IMR-90 (cell line): ENCODE measurements at regions not wholly inside any gene's neighbourhood (a gene's known extent, or its start where the extent isn't known, plus 50 kb on each side); places are given as distances from the start of the nearest gene placed in this dataset.

Experiments used
- ATAC-seq: fragments of 200-7000 bp; cut with Tn5 transposase; 2 replicates; pipeline ENCODE4 v1.9.1; 2020; ENCODE audit warnings: low read depth, mild to moderate bottlenecking, moderate library complexity
- BruUV-seq: library from RNA; stranded (reverse); fragments of 400-500 nt; replicated peaks from 2 replicates; lab custom pipeline; 2021; lab: Mats Ljungman, UMichigan
- CTCF ChIA-PET: fragments of 300-600 bp; formaldehyde crosslinking; extraction: SDS; loops from one replicate; lab custom pipeline; 2021; ENCODE audit warnings: antibody characterized with exemption; lab: Yijun Ruan, JAX
- POLR2A ChIA-PET: fragments of 300-600 bp; sonication (Branson Sonifier 250); formaldehyde crosslinking; loops from one replicate; lab custom pipeline; 2022; ENCODE audit warnings: antibody characterized with exemption; ENCODE audit not compliant: unreplicated experiment; lab: Charles Lee
- DNase-seq: peaks from one replicate; pipeline ENCODE4 v3.0.0; 2013
- H2AFZ ChIP-seq: replicated peaks from 2 replicates; pipeline ENCODE3; 2013; ENCODE audit warnings: low read length, mild to moderate bottlenecking; ENCODE audit not compliant: poor library complexity
- H2AK5ac ChIP-seq: 2 replicates; pipeline ENCODE4 v1.6.1; 2013; ENCODE audit warnings: low read depth, low read length, inconsistent platforms
- H2AK9ac ChIP-seq: replicated peaks from 2 replicates; pipeline ENCODE3; 2013; ENCODE audit warnings: mild to moderate bottlenecking, low read depth, low read length, moderate library complexity; ENCODE audit not compliant: poor library complexity
- H2BK120ac ChIP-seq: 2 replicates; pipeline ENCODE4 v1.6.1; 2013; ENCODE audit warnings: low read depth, low read length, inconsistent platforms
- H2BK15ac ChIP-seq: 3 replicates; pipeline ENCODE4 v1.6.1; 2013; ENCODE audit warnings: low read depth, low read length, inconsistent platforms
- H2BK20ac ChIP-seq: 2 replicates; pipeline ENCODE4 v1.6.1; 2013; ENCODE audit warnings: low read depth, mild to moderate bottlenecking, inconsistent platforms, low read length, moderate library complexity
- H2BK5ac ChIP-seq: 2 replicates; pipeline ENCODE4 v1.6.1; 2013; ENCODE audit warnings: mild to moderate bottlenecking, low read depth, low read length, inconsistent platforms; ENCODE audit not compliant: poor library complexity, severe bottlenecking
- H3K14ac ChIP-seq: replicated peaks from 2 replicates; pipeline ENCODE4 v1.6.1; 2013; ENCODE audit warnings: low read depth, low read length, inconsistent platforms
- H3K18ac ChIP-seq: 2 replicates; pipeline ENCODE4 v1.6.1; 2013; ENCODE audit warnings: low read depth, low read length, control low read depth
- H3K23ac ChIP-seq: 2 replicates; pipeline ENCODE4 v1.6.1; 2013; ENCODE audit warnings: low read depth, low read length, inconsistent platforms
- H3K27ac ChIP-seq: 2 replicates; pipeline ENCODE4 v1.5.1; 2013; ENCODE audit warnings: mild to moderate bottlenecking, control low read depth, low read length; ENCODE audit not compliant: insufficient read depth
- H3K27me3 ChIP-seq: 2 replicates; pipeline ENCODE4 v1.6.1; 2013; ENCODE audit warnings: low read length; ENCODE audit not compliant: control insufficient read depth, insufficient read depth
- H3K36me3 ChIP-seq: 2 replicates; pipeline ENCODE4 v1.6.1; 2013; ENCODE audit warnings: low read length, mixed read lengths; ENCODE audit not compliant: control insufficient read depth, insufficient read depth
- H3K4ac ChIP-seq: 2 replicates; pipeline ENCODE4 v1.6.1; 2013; ENCODE audit warnings: low read depth, low read length, inconsistent platforms
- H3K4me1 ChIP-seq: 2 replicates; pipeline ENCODE4 v1.6.1; 2013; ENCODE audit warnings: low read length, mixed read lengths; ENCODE audit not compliant: control insufficient read depth, insufficient read depth
- H3K4me2 ChIP-seq: 2 replicates; pipeline ENCODE4 v1.6.1; 2013; ENCODE audit warnings: low read depth, mild to moderate bottlenecking, control low read depth, low read length, moderate library complexity
- H3K4me3 ChIP-seq: 2 replicates; pipeline ENCODE4 v1.5.1; 2013; ENCODE audit warnings: low read depth, mild to moderate bottlenecking, control low read depth, low read length, moderate library complexity; ENCODE audit not compliant: insufficient read depth
- H3K56ac ChIP-seq: 2 replicates; pipeline ENCODE4 v1.6.1; 2013; ENCODE audit warnings: low read length, inconsistent platforms; ENCODE audit not compliant: insufficient read depth; ENCODE audit errors: extremely low read depth
- H3K79me1 ChIP-seq, 2 experiments: 2 replicates each; pipeline ENCODE4 v1.6.1; 2013; ENCODE audit warnings: low read length in 2 of 2, inconsistent platforms in 1 of 2, low read depth in 1 of 2
- H3K9ac ChIP-seq: 2 replicates; pipeline ENCODE4 v1.6.1; 2013; ENCODE audit warnings: low read depth, low read length, control low read depth
- H3K9me1 ChIP-seq: 2 replicates; pipeline ENCODE4 v1.6.1; 2013; ENCODE audit warnings: low read length, inconsistent platforms; ENCODE audit not compliant: insufficient read depth
- H3K9me3 ChIP-seq: 2 replicates; pipeline ENCODE4 v1.6.1; 2013; ENCODE audit warnings: low read length; ENCODE audit not compliant: control insufficient read depth, insufficient read depth
- H4K20me1 ChIP-seq: 2 replicates; pipeline ENCODE4 v1.6.1; 2013; ENCODE audit warnings: low read length, inconsistent platforms; ENCODE audit not compliant: insufficient read depth
- H4K5ac ChIP-seq: 2 replicates; pipeline ENCODE4 v1.6.1; 2013; ENCODE audit warnings: mild to moderate bottlenecking, low read depth, low read length, control low read depth
- H4K8ac ChIP-seq, 2 experiments: 2 replicates each; pipeline ENCODE4 v1.6.1; 2013; ENCODE audit warnings: low read depth in 2 of 2, low read length in 2 of 2, control low read depth in 1 of 2, inconsistent platforms in 1 of 2
- H4K91ac ChIP-seq: 2 replicates; pipeline ENCODE4 v1.6.1; 2013; ENCODE audit warnings: low read depth, low read length, inconsistent platforms; ENCODE audit not compliant: insufficient read depth
- CTCF ChIP-seq: conservative IDR thresholded peaks from 2 replicates; pipeline ENCODE4 v1.5.1; 2012; ENCODE audit warnings: mild to moderate bottlenecking, low read depth, low read length, improper control_type of control experiment
- FOS ChIP-seq: fragments of 150-350 bp; IDR thresholded peaks from 2 replicates; pipeline ENCODE4 v1.6.1; 2016; ENCODE audit warnings: low read depth, low read length
- MAFK ChIP-seq: IDR thresholded peaks from 2 replicates; pipeline ENCODE4 v1.6.1; 2012; ENCODE audit warnings: low read depth, low read length, improper control_type of control experiment
- MXI1 ChIP-seq: IDR thresholded peaks from 2 replicates; pipeline ENCODE4 v1.6.1; 2012; ENCODE audit warnings: low read depth, mild to moderate bottlenecking, low read length, moderate library complexity, borderline replicate concordance
- POLR2A ChIP-seq: IDR thresholded peaks from 2 replicates; pipeline ENCODE4 v1.6.1; 2012; ENCODE audit warnings: mild to moderate bottlenecking, low read depth, low read length
- SMC3 ChIP-seq: fragments of 150-350 bp; IDR thresholded peaks from 2 replicates; pipeline ENCODE4 v1.6.1; 2016; ENCODE audit warnings: low read depth, mild to moderate bottlenecking, antibody characterized with exemption, low read length, moderate library complexity
- WGBS, 2 experiments: methylation state at CpG; one replicate each; pipeline versions ENCODE4 v1.1.5 to v1.1.7; 2013; ENCODE audit warnings: missing lambda C conversion rate in 2 of 2; ENCODE audit not compliant: insufficient read length in 1 of 2; ENCODE audit errors: extremely low coverage in 2 of 2; 5-methylcytosine and 5-hydroxymethylcytosine counted together
- dilution Hi-C: fragments of 300-500 bp; cut with HindIII; formaldehyde crosslinking; loops from one replicate; pipeline ENCODE4 v1.14.3; 2018; ENCODE audit warnings: low sequenced_read_pairs; ENCODE audit not compliant: unreplicated experiment
- in situ Hi-C: fragments of 300-500 bp; cut with MboI; formaldehyde crosslinking; loops from 3 replicates; pipeline ENCODE4 v1.14.3; 2019; ENCODE audit warnings: low sequenced_read_pairs, inconsistent platforms, mixed read lengths
- intact Hi-C: fragments of 100-400 bp; cut with micrococcal nuclease; formaldehyde crosslinking; loops from 2 replicates; pipeline ENCODE4 v1.10.0; 2022
- TF ChIP-seq, protein P1 (sequence below): fragments of 150-350 bp; IDR thresholded peaks from 2 replicates; pipeline ENCODE4 v1.6.1; 2016; ENCODE audit warnings: low read depth, mild to moderate bottlenecking, low read length, moderate library complexity, borderline replicate concordance

- in situ Hi-C loops (no loop called here), intact Hi-C loops (no loop called here), dilution Hi-C loops (no loop called here)
- Histone ChIP-seq H2AK5ac (no peak overlapping the region), H3K36me3 (no peaks in the 10 kb centered on the region), H4K20me1 (no peaks in the 10 kb centered on the region), H3K4me1 (no peaks in the 10 kb centered on the region), H3K23ac (no peak overlapping the region), H2BK15ac (no peak overlapping the region), H2BK120ac (no peak overlapping the region), H4K5ac (no peak overlapping the region), H2BK20ac (no peak overlapping the region), H3K14ac (no peak overlapping the region), H3K9me3 (peaks cover 6% of the 10 kb centered on the region; the same call in 1 of the 2 replicates), H2AK9ac (no peak overlapping the region), H3K27me3 (no peaks in the 10 kb centered on the region), H3K18ac (no peak overlapping the region), H4K8ac (no peak overlapping the region), H2BK5ac (no peak overlapping the region), H4K91ac (no peak overlapping the region), H2AFZ (no peak overlapping the region), H3K9me1 (no peaks in the 10 kb centered on the region), H3K79me1 (no peaks in the 10 kb centered on the region), H3K4me3 (no peak overlapping the region), H3K9ac (no peak overlapping the region), H3K56ac (no peak overlapping the region), H3K4me2 (no peak overlapping the region), H3K4ac (no peak overlapping the region), H3K27ac (no peak overlapping the region)
- DNase-seq (peak; percentile 4), ATAC-seq (no peak)
- BruUV-seq, result no TSS peak
- no peak for TF ChIP-seq POLR2A
- TF ChIP-seq SMC3, result no peak
- 0 out of 2 replicates have a peak, but pooled peaks have one; percentile 29 for TF ChIP-seq MAFK
- TF ChIP-seq CTCF, result no peak
- TF ChIP-seq, protein P1, sequence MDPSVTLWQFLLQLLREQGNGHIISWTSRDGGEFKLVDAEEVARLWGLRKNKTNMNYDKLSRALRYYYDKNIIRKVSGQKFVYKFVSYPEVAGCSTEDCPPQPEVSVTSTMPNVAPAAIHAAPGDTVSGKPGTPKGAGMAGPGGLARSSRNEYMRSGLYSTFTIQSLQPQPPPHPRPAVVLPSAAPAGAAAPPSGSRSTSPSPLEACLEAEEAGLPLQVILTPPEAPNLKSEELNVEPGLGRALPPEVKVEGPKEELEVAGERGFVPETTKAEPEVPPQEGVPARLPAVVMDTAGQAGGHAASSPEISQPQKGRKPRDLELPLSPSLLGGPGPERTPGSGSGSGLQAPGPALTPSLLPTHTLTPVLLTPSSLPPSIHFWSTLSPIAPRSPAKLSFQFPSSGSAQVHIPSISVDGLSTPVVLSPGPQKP, result no peak
- TF ChIP-seq FOS, result no peak
- TF ChIP-seq MXI1, result no peak
- no CpG with 5 or more reads among the region's 2 CpGs for WGBS, 2 experiments
- ChIA-PET CTCF (no interaction called here), POLR2A (no interaction called here)
Observed at GRCh38 chr4:27894951-27895350, 1034.3 kb downstream of the STIM2 start.
